Iris pigment epithelial cell (primary cell): ENCODE measurements at regions not wholly inside any gene's neighbourhood (a gene's known extent, or its start where the extent isn't known, plus 50 kb on each side); places are given as distances from the start of the nearest gene placed in this dataset.
"Not testable (repeated sequence)": the region's sequence is repeated elsewhere in the genome, so short reads cannot be mapped to it uniquely, and the experiment has no call there.

Experiments
- DNase-seq: peaks from one replicate; pipeline ENCODE4 v3.0.0-alpha.2; 2011; ENCODE audit warnings: low read depth

DNA sequence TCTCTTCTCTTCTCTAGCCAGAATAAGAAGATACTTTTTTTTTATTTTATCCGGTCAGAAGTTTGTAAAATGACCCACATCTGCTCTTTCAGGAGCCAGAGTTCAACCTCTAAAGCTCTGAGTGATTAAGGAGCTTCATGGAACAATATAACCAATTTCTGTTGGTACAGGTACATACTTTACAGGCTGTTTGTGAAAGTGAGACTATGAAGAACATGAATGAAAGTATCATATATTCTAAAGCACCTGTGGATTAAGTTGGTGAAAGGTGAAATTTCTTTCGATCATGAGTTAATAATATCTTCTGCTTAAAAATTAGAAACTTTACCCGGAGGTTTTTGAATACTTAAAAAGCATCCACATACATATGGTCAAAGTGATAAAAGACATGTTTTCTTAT lies 65.2 kb downstream of the DMRT2 start:
- no peak for DNase-seq

DNA sequence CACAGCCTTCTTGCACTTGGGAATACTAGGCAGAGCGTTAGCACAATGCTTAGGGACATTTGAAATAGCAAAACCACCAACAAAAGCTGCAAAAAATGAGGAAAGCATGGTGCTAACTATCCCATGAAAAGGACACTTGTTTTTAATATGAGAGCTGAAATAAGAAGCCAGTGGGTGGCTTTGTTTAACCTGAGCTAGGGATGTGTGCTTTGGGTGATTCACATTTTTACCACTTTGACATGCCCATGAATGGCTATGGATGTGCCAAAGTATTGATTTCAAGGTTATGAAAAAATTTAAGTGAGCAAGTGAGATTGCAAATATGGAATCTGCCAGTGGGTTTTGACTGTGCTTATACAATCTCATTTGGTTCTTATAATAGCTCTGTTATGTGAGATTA lies 67.3 kb downstream of the DMRT2 start:
- no peak for DNase-seq

DNA sequence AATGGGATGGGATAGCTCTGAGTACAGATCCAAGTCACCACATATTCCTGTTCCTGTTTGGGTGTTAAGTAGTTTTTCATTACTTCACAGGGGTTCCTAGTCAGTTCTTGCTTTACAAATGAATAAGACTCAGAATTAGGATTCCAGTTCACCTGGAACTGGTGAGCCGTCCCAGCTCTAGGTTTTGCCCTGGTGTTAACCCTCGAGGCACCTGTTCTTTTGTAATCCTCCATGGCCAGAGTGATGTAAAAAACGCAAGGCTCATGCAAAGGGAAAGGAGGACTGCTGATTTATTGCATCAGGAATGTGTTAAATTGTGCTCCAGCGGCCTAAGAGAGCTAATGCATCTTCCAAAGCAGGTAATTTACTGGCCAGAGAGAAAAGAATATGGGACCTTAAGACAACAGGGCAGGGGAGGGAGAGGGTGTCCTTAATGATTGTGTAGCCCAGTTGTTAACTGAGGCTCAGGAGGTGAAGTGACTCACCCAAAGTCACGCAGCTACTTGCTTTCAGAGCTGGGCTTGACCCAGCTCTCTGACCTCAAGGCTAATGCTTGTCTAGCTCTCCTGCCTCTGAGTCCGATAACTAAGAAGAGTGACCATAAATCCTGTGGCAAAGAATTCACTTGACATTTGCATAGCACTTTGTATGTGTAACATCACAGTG lies 70.5 kb downstream of the DMRT2 start:
- no peak for DNase-seq

DNA sequence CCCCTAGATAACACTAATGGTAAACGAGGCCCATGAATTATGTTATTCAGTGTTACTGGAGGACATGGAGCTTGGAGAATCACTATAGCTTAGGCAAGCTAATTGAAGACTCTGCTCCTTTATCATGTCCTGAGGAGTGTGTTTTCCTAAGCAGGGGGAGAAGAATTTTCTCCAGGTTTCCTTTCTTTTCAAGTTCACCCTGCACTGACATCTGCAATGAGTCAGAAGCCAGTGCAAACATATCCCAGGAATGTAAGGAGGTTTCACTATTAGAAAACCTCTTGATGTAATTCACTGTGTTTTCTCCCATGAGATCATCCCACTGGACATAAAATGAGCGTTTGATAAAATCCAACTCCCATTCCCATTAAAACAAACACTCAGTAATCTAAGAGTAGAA lies 75.6 kb downstream of the DMRT2 start:
- no peak for DNase-seq

DNA sequence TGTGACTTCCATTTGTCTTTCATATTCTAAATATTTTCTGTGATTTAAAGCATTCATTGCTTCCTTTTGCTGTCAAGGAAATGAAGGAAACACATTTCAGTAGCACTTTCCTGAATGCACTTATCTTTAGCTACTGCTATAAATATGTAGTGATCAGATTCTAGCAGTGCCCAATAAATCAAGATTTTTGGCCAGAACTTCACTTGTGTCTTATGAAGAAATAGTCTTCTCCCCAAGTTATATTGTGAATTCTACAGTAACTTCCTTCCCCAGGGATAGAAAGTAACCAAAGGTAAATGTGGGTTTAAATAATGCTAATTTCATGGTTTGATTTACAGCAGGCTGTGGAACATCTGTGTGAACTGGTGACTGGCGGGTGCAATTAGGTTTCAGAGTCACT lies 77.9 kb downstream of the DMRT2 start:
- DNase-seq: no peak

DNA sequence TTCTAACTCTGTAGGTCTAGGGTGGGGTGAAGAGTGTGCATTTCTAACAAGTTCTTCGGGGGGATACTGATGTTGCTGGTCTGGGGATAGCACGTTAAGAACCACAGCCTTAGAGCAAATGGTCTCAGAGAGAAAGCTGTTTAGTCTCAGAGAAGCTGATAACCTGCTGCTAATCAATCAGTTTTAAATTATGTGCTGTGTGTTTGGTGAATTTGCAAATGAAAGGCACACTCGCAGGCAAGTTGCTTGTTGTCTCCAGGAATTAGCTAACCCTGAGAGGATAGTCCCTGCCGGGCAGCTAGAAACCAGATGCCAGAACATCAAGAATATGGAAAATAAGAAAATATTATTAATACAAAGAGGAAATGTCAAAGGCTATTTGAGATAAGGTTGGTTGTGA lies 79.2 kb downstream of the DMRT2 start:
- DNase-seq: no peak

DNA sequence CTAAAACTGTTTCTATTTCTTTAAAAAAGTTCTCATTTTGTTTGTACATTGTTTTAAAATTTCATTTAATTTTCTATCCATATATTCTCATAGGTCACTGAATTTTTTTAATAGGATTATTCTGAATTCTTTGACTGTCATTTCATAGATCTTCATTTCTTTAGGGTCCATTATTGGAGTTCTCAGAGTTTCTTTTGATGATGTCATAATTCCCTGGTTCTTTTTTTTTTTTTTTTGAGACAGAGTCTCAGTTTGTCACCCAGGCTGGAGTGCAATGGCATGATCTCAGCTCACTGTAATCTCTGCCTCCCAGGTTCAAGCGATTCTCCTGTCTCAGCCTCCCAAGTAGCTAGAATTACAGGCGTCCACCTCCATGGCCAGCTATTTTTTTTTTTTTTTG lies 89.9 kb downstream of the DMRT2 start:
- DNase-seq: no peak

DNA sequence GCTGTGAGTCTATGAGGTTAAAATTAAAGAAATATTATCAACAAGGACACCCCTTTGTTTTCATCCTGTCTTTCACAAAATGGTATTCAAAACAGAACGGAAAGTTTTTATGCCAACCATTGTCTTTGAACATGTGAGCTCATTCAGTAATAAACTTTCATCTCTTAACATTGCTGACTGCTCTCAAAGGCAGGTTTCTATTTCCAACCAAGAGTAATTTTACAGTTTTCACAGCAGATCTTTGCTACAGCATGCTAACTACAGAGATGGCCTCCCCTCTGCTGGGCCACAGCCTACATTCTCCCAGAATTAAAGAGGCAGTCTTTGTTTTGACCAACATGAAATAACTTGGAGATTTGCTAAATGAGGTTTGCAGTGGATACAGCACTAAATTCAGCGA lies 101.5 kb downstream of the DMRT2 start:
- no peak for DNase-seq

DNA sequence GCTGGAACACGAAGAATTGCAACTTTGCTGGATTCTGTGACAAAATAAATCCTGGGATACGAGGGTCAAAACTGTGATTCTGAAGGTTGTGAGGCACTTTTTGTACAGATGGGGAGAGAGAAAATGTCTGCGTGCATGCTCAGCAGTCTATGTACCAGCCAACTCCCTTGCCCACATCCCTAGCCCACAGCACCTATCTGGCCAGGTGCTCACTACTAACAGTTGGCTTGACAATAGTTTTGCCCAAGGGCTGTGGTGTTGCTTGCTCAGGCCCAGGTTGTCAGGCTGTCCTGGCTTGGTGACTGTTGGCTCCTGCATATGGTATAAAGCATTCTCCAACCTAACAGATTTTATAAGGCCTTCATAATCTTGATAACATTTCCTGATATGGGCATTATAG lies 102.0 kb downstream of the DMRT2 start:
- no peak for DNase-seq

DNA sequence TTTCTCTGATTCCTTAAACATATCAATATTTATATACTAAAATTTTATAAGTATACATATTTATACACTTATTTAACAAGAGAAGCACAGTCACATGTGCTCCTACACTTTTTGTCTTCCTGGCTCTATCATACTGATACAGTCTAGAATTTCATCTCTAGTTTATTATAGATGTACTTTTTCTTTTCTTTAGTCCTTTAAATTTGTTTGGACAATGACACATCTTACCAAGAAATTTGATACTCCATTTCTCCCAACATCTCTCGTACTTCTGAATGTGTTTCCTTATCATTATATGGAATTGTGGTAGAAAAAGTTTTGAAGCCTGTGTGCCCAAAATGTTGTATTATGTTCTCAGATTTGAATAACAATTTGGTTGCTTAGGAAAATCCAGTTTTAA lies 104.6 kb downstream of the DMRT2 start:
- no peak for DNase-seq

DNA sequence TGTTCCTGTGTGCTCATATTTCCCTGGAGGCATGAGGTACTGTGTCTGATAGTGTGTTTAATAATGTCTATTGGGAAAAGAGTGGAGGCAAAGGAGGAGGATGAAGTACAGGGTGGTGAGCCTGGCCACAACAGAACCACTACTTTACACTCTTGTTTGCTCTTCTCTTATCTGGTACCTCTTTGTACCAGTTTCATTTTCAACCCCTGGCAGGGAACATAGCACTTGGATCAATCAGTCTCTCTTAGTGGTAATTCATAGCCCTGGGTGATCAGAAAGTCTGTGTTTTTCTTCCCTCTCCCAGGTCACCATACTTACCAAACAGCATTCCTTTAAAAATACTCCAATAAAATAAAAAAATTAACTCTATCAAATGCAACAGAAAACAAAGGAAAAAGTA lies 105.4 kb downstream of the DMRT2 start:
- no peak for DNase-seq

DNA sequence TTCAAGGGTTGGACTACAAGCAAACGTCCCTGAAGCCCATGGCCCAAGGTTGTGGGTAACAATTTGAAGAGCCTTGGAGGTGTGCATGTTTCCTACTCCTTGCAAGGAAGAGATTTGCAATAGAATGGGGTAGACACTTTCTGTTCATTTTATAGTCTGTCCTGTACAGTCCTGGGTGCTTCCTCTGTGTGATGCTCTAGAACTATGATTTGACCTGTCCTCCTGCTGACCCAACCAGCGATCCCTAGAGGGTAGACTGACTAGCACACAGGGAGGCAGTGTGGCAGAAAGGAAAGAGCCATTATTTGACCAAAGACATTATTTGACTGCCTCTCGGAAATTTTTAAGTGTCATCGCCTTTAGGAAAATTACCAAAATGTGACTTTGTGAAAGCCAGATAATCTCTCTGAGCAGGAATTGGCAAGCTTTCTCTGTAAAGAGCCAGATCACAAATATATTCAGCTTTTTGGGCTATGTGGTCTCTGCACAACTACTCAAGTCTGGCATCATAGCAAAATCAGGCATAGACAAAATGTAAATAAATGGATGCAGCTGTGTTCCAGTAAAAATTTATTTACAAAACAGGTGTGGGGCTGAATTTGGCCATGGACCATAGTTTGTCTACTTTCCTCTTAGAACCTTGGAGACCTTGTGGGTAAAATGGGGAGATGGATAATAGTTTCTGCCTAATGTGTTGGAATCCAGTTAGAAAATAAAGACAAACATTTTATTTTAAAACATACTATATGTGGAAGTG lies 106.8 kb downstream of the DMRT2 start:
- no peak for DNase-seq

DNA sequence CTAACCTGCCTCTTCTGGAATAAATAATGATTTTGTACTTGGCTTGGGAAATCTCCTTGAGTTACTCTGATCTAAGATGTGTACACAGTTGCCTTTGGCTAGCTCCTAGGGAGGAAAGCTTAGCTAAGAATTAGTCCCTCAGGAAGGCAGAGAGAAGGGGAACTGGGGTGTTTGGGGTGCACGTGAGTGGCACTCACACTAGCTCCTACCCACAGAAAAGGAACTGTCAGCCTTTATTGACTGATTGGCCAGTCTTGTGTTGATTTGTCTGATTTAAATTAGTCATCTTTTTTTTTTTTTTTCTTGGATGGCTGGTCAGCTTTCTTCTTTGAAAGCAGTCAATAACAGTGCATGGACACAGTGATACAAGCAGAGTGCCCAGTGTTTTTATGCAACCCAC lies 107.7 kb downstream of the DMRT2 start:
- no peak for DNase-seq

DNA sequence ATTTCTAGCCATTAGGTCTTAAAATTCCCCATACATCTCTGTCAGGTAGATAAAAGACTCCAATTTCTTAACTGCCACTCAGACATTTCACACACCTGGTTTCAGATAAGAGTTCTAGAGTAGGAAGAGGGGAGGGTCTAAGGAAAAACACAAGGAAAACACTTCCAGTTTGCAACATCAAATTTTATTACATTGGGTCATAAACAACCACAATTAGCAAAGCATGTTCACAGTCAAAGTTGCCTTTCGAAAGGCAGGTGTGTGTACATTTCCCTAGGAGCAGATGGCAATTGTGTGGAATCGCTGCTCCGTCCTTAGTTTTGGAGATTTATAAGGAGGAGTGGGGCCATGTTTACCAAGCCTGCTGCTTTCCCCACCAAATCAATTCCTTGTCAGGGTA lies 120.8 kb downstream of the DMRT2 start:
- DNase-seq: no peak

DNA sequence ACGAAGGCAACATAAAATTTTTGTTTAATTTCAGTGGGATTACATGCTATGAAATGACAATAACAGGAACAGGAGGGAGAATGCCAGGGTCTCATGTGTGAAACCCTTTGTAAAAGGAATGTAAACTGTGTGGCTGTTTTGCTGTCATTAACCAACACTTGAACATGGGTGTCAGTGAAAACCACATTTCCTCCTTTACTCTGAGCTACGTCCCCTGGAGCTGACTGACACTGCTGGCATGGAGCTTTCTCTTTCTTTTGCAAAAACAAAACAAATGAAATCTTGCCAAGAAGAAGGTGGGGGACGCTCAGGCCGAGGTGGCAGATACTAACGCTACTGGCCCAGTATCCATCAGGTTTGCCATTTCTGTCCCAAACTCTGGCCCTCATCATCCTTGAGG lies 121.4 kb downstream of the DMRT2 start:
- DNase-seq: no peak

DNA sequence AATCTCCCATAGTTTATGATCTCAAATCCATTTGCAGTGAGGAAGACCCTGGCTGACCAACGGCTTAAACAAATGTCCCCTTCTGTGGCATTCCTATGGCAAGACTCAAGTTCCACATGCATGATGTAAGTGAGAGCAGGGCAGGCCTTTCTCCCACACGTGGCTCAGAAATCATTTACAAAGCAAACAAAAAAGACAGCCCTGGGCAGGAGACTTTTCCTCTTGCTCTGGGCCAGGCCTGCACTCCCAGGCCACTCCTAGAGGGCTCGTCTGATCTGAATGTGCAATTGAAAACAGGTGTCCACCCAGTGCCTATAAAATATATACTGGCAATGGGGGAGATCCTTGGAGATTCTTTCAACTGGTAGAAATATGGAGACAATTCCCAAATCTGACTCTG lies 123.1 kb downstream of the DMRT2 start:
- no peak for DNase-seq

DNA sequence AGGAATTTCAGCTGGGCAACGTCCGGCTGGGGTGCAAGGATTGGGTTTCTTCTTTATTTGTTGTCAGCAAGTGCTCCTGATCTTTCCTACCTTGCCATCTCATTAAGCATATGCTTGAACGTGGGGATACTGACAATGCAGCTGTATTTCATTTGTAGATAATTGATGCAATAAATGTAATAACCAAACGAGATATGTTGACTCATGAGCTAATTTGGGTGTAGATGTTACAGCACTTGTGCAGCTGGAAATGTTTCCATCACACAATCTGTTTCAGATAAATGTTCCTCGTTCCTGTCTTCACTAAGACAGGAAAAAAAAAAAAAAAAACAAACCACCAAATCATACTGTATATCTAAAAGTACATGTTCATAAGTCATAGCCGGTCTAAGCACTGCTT lies 123.8 kb downstream of the DMRT2 start:
- no peak for DNase-seq

DNA sequence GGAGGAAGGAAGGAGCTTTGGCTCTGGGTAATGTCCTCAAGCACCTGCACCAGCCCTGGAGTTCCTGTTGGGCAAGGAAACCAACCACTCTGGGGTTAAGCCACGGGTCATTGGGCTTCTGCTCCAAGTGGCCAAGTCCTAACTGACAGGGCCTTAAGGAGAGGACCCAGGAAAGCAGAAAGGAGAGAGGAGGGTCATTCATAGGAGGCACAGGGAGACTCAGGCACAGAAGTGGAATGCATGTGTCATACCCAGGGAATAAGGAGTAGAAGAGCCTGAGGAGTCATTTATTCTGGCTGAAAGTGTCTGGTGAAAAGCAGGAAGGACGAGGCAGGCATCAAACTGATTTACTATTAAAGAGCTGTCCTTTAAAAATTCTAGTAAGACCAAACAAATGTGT lies 129.2 kb downstream of the DMRT2 start:
- DNase-seq: no peak

DNA sequence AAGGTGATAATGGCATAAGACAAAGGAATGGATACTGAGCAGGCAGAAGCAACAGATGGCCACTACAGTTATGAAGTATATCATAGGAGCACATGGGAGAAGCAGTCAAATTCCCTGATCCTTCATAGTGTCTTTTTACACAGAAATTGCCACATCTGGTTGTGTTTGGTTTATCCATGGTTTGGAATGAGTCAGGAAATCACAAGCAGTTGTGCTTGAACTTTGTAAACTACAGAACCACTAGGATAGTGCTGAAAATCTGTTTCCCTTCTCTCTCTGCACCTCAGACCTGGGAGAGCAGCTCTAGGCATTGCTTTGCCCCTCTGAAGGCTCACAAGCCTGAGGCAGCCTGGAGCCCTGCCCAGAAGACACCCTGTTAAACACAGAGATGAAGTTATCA lies 134.0 kb downstream of the DMRT2 start:
- no peak for DNase-seq

DNA sequence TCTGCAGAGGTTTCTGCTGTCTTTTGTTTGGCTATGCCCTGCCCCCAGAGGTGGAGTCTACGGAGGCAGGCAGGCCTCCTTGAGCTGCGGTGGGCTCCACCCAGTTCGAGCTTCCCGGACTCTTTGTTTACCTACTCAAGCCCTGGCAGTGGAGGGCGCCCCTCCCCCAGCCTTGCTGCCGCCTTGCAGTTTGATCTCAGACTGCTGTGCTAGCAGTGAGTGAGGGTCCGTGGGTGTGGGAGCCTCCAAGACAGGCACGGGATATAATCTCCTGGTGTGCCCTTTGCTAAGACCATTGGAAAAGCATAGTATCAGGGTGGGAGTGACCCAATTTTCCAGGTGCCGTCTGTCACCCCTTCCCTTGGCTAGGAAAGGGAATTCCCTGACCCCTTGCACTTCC lies 137.0 kb downstream of the DMRT2 start:
- not testable (repeated sequence) for DNase-seq

DNA sequence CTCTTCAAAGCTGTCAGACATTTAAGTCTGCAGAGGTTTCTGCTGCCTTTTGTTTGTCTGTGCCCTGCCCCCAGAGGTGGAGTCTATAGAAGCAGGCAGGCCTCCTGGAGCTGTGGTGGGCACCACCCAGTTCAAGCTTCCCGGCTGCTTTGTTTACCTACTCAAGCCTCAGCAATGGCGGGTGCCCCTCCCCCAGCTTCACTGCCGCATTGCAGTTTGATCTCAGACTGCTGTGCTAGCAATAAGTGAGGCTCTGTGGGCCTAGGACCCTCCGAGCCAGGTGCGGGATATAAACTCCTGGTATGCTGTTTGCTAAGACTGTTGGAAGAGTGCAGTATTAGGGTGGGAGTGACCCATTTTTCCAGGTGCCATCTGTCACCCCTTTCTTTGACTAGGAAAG lies 145.5 kb downstream of the DMRT2 start:
- not testable (repeated sequence) for DNase-seq

DNA sequence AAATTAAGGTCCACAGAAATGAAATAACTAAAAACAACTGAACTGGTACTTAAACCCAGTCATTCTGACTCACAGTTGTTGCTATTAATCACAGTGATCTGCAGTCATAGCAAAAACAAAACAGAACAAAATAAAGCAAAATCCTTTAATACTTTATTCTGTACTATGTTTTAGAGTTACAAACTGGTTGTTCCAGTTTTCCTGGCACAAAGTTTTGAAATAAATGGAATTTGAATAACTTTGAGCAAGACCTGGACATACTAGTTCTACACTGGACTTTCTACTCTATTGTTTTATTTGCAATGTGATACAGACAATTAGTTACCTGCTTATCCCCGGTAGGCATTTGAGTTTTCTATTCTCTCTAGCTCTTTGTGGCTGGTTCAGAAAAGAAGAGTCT lies 147.9 kb downstream of the DMRT2 start:
- no peak for DNase-seq

DNA sequence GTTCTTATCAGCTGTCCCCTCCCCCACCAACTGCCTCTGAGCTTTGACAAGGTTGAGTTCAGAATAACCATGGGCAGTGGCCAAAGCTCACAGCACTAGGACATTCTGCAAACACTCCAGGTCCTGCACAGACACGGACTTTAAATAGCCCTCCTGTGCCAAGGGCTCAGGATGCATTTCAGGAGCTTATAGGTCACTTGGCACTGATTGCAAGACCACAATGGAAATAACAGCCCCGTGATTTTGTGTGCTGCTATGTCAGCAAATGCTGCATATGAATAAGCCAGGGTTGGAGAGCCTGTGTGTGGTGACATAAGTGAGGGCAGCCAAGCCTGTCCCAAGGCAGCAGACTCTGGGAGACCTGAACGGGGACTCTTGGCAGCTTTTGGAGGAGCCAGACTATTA lies 150.7 kb downstream of the DMRT2 start:
- no peak for DNase-seq

DNA sequence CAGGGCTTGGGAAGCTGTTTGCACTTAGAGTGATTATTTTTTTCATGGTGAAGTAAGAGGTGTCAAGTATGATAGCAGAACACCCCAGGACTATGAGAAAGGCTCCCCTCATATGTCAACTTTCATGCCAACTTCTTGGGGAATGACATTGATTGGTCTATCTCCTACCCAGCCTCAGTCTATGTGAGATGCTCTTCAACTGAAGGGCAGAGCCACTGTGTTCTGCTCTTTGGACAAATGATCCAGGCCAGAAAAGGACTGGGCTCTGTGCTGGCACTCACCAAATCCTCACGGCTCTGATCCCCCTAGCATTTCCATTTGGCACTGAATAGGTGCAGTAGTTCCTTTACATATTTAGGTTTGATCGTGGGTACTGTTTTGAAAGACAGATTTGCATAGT lies 151.1 kb downstream of the DMRT2 start:
- no peak for DNase-seq
